Cardiac septum (tissue), 1 donor: ENCODE measurements at regions not wholly inside any gene's neighbourhood (a gene's known extent, or its start where the extent isn't known, plus 50 kb on each side); places are given as distances from the start of the nearest gene placed in this dataset.

Source experiments
- DNase-seq: peaks from one replicate; pipeline ENCODE4 v3.0.0-alpha.2; 2020; ENCODE audit warnings: low spot score
- intact Hi-C: fragments of 100-400 bp; cut with DNase I; formaldehyde crosslinking; loops from one replicate; pipeline ENCODE4 v1.14.0; 2022
- donor health status: DM: no; HTN: no; CAD: no.

DNA sequence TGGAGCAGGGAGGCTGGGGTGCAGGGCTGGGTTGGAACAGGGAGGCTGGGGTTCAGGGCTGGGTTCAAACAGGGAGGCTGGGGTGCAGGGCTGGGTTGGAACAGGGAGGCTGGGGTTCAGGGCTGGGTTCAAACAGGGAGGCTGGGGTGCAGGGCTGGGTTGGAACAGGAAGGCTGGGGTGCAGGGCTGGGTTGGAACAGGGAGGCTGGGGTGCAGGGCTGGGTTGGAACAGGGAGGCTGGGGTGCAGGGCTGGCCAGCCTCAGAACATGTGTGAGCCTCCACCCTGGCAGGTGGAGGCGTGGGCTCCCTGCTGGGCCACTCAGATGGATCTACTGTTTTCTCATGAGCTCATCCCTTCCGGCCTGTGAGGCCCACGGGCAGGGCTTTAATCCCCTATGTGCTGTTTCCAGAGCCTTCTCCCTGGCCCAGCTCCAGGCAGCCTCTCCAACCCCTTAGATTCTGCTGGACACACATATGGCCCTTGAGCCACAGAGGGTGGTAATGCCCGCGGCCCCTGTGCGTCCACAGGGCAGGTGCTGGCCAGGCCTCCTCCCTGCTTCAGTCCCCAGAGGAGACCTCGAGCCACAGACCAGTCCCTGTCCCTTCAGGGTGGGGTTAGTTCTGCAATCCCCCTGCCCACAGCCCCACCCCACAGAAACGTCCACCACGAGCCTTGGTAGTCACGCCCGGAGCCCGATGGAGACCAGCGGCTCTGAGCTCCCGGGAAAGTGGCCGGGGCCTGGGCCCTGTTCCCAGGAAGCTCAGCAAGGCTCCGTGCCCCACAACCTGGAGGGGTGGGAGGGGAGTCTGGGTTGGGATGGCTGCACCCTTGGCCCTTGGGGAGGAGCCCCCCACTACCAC lies 197.9 kb downstream of the BRD1 start:
- intact Hi-C loops, result no loop called here
- no peak for DNase-seq

DNA sequence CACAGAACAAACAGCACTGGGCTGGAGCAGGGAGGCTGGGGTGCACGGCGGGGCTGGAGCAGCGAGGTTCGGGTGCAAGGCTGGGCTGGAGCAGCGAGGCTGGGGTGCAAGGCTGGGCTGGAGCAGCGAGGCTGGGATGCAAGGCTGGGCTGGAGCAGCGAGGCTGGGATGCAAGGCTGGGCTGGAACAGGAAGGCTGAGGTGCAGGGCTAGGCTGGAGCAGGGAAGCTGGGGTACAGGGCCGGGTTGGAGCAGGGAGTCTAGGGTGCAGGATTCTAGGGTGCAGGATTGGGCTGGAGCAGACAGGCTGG lies 198.5 kb downstream of the BRD1 start:
- no peak for DNase-seq
- intact Hi-C loops, result no loop called here

- no peak for DNase-seq
- intact Hi-C loops, result no loop called here
Observed at GRCh38 chr22:49628391-49629260, 199.0 kb downstream of the BRD1 start.

GRCh38 chr22:49627217-49628181 lies 200.2 kb downstream of the BRD1 start:
- DNase-seq, result no peak
- intact Hi-C loops, result no loop called here

GRCh38 chr22:49626361-49627216 lies 201.1 kb downstream of the BRD1 start:
- no peak for DNase-seq
- intact Hi-C loops, result no loop called here

DNA sequence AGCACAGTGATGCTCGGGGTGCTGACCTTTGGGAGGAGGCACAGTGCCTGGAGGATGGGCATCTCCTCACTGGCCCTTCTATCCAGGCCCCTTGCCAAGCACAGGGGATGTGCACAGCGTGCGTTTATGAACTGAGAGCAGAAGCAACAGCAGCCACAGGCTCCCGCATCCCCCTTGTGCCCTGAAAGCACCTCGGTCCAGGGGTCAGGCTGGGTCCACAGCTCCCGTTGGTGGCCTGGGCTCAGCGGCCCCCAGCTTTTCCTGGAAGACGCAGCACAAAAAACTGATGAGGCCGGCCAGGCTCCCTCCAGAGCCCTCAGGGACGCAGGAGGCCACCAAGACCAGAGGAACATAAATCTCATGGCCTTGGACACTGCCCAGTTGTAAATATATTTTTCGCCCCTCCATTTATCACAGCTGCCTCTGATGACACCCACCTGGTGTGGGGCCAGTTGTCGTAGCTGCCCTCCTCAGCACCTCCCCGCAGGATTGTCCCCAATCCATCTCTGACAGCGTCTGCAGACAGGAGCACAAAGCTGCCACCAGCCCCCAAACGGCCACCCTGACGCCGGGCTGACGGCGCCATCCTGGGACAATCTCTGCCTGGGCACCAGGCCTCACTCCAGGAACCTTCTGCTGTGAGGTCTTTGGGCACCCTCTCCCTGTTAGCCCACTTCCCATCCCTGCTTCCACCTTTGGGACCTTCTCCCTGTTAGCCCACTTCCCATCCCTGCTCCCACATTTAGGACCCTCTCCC lies 203.1 kb downstream of the BRD1 start:
- no peak for DNase-seq
- intact Hi-C loops, result no loop called here

GRCh38 chr22:49623715-49624114 lies 204.0 kb downstream of the BRD1 start:
- intact Hi-C loops, result no loop called here
- DNase-seq, result no peak

DNA sequence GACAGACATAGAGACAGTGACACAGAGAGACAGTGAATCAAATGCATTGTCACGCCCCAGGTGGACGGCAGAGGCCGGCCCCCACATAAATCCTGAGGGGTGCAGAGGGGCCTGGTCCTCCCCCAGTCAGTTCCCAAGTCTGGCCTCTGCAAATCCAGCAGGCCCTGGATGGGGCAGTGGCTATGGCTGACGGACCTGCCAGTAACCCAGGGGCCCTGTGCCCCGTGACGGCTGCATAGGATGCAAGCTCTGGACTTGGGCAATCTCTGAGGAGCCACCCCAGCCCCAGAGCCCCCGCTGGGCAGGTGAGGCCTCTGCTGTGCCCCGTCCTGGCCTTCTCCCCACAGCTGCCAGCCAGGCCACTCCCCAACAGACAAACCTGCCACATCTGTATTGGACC lies 204.5 kb downstream of the BRD1 start:
- no peak for DNase-seq
- intact Hi-C loops, result no loop called here

- no peak for DNase-seq
- intact Hi-C loops, result no loop called here
Observed at GRCh38 chr22:49622241-49623105, 205.2 kb downstream of the BRD1 start.

GRCh38 chr22:49621601-49622210 lies 206.0 kb downstream of the BRD1 start:
- intact Hi-C loops, result no loop called here
- DNase-seq, result no peak

DNA sequence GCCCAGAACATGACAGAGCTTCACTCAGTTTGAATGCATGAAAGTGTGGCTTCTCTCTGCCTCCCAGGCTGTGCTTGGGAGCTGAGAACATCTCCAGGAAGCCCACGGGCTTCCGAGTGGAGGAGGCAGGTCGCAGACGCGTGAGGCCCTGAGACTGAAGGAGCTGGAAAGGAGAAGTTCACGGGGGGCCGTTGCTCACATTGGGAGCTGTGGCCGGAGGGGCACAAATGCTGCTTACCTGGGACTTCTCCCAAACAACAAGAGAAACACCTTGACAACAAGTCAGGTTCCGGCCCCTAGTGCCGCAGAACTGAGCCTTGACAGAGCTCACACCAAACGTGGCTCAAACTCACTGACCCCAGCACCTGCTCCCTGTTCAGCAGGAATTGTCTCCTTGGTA lies 207.0 kb downstream of the BRD1 start:
- intact Hi-C loops, result no loop called here
- DNase-seq, result no peak

GRCh38 chr22:49620003-49620556 lies 207.6 kb downstream of the BRD1 start:
- intact Hi-C loops, result no loop called here
- DNase-seq, result no peak

DNA sequence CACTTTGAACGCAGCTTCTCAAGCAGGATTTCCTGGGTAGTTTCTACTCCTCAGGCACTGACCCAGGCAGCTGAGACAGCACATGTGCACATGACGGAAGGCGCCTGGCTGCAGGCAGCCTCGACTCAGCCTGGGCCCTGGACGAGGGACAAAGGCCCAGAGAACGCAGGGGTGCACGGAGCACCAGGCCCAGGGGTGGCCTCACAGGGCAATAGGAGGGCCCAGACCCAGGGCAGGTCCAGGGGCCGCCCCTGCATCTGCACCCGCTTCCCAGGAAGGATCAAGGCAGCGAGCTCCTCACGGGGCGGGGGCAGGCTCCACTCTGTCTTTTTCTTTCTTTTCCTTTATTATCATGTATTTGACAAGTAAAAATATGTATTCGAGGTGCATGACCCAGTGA lies 208.4 kb downstream of the BRD1 start:
- DNase-seq, result no peak
- intact Hi-C loops, result no loop called here

GRCh38 chr22:49618677-49618953 lies 209.1 kb downstream of the BRD1 start:
- no peak for DNase-seq
- intact Hi-C loops, result no loop called here

DNA sequence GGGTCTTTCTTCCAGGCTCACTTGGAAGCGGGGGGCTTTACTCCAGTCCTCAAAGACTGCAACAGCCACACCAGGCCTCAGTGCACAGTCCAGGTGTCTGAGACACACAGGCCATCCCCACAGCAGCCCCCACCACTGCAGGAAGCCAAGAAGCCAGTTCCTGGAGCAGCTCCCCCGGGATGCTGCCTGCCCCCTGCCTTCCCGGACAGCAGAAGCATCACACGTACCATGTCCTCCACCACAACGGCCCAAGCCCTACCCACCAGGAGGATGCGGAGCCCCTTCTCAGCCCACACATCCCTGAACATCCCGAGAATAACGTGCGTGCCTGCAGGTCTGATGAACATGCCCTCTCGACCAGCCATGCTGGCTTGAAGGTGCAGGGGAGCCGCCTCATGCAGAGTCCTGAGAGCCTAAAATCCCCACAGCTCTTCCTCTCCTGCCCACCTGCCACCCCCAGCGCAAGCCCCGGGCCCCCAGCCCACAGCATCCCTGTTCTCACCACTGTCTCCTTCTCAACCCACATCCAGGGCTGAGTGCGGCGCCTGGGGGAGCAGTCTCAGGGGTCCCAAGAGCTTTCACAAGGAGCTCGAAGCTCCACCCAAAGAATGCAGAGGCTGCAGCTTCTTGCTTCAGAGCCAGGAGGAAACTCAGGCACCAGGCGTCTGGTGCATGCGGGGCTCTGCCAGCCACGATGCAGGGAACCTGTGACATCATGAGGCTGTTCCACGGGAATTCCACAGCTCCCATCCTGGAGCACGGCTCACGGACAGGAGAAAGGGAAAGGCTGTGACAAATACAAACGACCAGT lies 209.6 kb downstream of the BRD1 start:
- intact Hi-C loops, result no loop called here
- no peak for DNase-seq

- no peak for DNase-seq
- intact Hi-C loops, result no loop called here
Observed at GRCh38 chr22:49617264-49617663, 210.4 kb downstream of the BRD1 start.
